Smooth muscle cell (in vitro differentiated cells): ENCODE measurements at regions not wholly inside any gene's neighbourhood (a gene's known extent, or its start where the extent isn't known, plus 50 kb on each side); places are given as distances from the start of the nearest gene placed in this dataset.

Source experiments
- DNase-seq: peaks from one replicate; lab custom pipeline; 2025; ENCODE audit not compliant: unreplicated experiment; lab: John Stamatoyannopoulos, UW
- H2AFZ ChIP-seq: fragments of 200-600 bp; sonication (generic); 2 replicates; pipeline ENCODE4 v1.6.0; 2016; ENCODE audit warnings: antibody characterized with exemption, low read depth, mild to moderate bottlenecking
- H3F3A ChIP-seq: fragments of 200-600 bp; sonication (generic); 2 replicates; pipeline ENCODE4 v1.6.0; 2017; ENCODE audit warnings: antibody characterized with exemption, low read depth
- H3K27ac ChIP-seq: fragments of 200-600 bp; sonication (generic); 2 replicates; pipeline ENCODE4 v1.5.1; 2016; ENCODE audit warnings: low read depth, mild to moderate bottlenecking
- H3K27me3 ChIP-seq: fragments of 200-600 bp; sonication (generic); 2 replicates; pipeline ENCODE4 v1.6.1; 2016; ENCODE audit warnings: low read depth, mild to moderate bottlenecking
- H3K36me3 ChIP-seq: fragments of 200-600 bp; sonication (generic); 2 replicates; pipeline ENCODE4 v1.5.1; 2016; ENCODE audit warnings: low read depth
- H3K4me1 ChIP-seq: fragments of 200-600 bp; sonication (generic); 2 replicates; pipeline ENCODE4 v1.5.1; 2016; ENCODE audit warnings: low read depth
- H3K4me2 ChIP-seq: fragments of 200-600 bp; sonication (generic); 2 replicates; pipeline ENCODE4 v1.6.0; 2016; ENCODE audit warnings: mild to moderate bottlenecking
- H3K4me3 ChIP-seq: fragments of 200-600 bp; sonication (generic); 2 replicates; pipeline ENCODE4 v1.5.1; 2016; ENCODE audit warnings: mild to moderate bottlenecking
- H3K79me2 ChIP-seq: fragments of 200-600 bp; sonication (generic); 2 replicates; pipeline ENCODE4 v1.6.0; 2016; ENCODE audit warnings: low read depth, mild to moderate bottlenecking
- H3K9ac ChIP-seq: fragments of 200-600 bp; sonication (generic); 2 replicates; pipeline ENCODE4 v1.6.0; 2016; ENCODE audit warnings: low read depth
- H3K9me3 ChIP-seq: fragments of 200-600 bp; sonication (generic); replicated peaks from 2 replicates; pipeline ENCODE4 v1.5.1; 2016; ENCODE audit warnings: low read depth
- H4K20me1 ChIP-seq: fragments of 200-600 bp; sonication (generic); 2 replicates; pipeline ENCODE4 v1.6.0; 2016; ENCODE audit warnings: low read depth
- WGBS: methylation state at CpG from one replicate; pipeline ENCODE4 v1.1.7; 2016; ENCODE audit warnings: low lambda C conversion rate; 5-methylcytosine and 5-hydroxymethylcytosine counted together
- TF ChIP-seq, protein P1 (sequence below): fragments of 200-600 bp; sonication (generic); IDR thresholded peaks from 2 replicates; pipeline ENCODE4 v1.5.1; 2017; ENCODE audit warnings: borderline replicate concordance, mild to moderate bottlenecking, antibody characterized with exemption; ENCODE audit not compliant: insufficient read depth, poor library complexity, severe bottlenecking

DNA sequence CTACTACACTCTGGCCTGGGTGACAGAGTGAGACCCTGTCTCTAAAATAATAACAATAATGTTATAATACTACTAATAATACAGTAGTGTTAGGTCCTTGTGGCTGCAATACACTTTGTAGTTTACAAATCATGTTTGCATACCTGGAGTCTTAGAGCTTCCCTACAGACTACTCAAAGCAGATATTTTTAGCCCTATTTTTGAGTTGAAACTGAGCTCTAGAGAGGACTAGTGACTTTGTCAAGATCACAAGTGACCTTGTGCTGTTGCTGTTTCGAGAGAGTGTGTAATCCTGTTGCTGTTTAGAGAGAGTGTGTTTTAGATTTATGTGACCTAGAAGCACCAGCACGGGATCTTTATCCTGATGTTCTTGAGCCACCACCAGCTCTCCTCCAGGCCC is 105.3 kb upstream of the RNU6-1 start:
- Histone ChIP-seq H3K79me2 (no peaks in the 10 kb centered on the region), H3K4me2 (no peak overlapping the region), H3K4me3 (no peak overlapping the region), H3K27me3 (no peaks in the 10 kb centered on the region), H3K36me3 (no peaks in the 10 kb centered on the region), H3F3A (peaks cover 6% of the 10 kb centered on the region), H2AFZ (peak overlapping the region; percentile 68), H3K4me1 (peaks cover 28% of the 10 kb centered on the region), H4K20me1 (no peaks in the 10 kb centered on the region), H3K9ac (no peak overlapping the region), H3K27ac (no peak overlapping the region), H3K9me3 (no peaks in the 10 kb centered on the region)
- 49% methylated on average over 2 of the region's 2 CpGs for WGBS
- TF ChIP-seq, protein P1, sequence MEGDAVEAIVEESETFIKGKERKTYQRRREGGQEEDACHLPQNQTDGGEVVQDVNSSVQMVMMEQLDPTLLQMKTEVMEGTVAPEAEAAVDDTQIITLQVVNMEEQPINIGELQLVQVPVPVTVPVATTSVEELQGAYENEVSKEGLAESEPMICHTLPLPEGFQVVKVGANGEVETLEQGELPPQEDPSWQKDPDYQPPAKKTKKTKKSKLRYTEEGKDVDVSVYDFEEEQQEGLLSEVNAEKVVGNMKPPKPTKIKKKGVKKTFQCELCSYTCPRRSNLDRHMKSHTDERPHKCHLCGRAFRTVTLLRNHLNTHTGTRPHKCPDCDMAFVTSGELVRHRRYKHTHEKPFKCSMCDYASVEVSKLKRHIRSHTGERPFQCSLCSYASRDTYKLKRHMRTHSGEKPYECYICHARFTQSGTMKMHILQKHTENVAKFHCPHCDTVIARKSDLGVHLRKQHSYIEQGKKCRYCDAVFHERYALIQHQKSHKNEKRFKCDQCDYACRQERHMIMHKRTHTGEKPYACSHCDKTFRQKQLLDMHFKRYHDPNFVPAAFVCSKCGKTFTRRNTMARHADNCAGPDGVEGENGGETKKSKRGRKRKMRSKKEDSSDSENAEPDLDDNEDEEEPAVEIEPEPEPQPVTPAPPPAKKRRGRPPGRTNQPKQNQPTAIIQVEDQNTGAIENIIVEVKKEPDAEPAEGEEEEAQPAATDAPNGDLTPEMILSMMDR: no peak
- DNase-seq: no peak

DNA sequence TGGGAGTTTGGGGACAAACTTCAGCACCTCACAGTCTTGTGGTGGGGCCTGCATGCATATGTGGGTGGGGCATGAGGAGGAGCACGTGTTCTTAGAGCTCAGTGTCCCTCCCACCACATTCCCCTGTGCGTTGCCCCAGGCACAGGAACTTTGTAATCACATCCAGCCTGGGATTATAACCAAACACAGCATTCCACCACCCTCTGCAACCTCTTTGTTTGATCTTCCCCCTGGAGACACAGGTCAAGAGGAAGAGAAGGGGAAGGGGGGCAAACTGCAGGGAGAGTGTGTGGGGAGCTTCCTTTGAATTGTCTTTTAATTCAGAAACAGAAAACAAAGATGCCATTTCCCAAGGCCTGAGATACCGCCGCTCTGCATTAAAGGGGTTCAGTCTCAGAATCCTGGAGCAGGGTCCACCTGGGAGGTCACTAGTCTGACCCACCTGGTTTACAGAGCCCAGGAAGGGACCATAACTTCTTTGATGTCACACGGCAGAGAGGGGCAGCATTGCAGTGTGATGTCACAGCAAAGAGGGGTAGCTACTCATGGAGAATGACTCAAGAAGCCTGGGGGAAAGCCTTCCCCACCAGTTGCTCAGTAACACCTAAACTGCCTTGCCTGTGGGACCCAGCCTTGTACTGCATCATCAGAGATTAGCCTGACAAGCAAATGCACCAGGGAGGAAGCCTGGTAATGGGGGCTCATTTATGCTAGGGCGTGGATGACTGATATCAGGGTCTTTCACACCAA is 106.3 kb upstream of the RNU6-1 start:
- H3K4me1 ChIP-seq: peaks cover 28% of the 10 kb centered on the region
- H3K27ac ChIP-seq: peak overlapping the region; percentile 54
- no peaks in the 10 kb centered on the region for H3K79me2 ChIP-seq
- H2AFZ ChIP-seq: peak overlapping the region; percentile 56
- H3K4me3 ChIP-seq: no peak overlapping the region
- no peak overlapping the region for H3K4me2 ChIP-seq
- DNase-seq: no peak
- WGBS: 31% methylated on average over 6 of the region's 6 CpGs
- H3K36me3 ChIP-seq: no peaks in the 10 kb centered on the region
- H3K27me3 ChIP-seq: no peaks in the 10 kb centered on the region
- peaks cover 6% of the 10 kb centered on the region for H3F3A ChIP-seq
- no peaks in the 10 kb centered on the region for H3K9me3 ChIP-seq
- no peak overlapping the region for H3K9ac ChIP-seq
- TF ChIP-seq, protein P1: no peak
- H4K20me1 ChIP-seq: no peaks in the 10 kb centered on the region

DNA sequence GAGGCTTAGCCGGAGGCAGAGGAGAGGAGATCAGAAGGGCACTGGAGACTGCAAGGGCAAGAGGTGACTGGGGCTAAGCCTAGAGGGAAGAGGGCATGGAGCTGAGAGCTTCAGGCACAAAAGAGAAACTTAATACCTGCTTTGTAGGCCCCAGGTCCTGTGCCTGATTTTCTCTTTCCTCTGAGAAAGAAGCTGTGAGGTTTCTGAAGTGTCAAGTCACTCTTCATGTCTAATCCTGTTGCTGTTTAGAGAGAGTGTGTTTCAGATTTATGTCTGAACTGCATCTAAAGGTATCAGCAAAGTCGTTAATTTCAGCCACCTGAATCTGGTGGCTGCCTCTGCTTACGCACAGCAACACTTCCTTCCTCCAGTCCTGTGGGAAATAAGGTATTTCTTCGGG is 106.9 kb upstream of the RNU6-1 start:
- Histone ChIP-seq H3K4me1 (peaks cover 28% of the 10 kb centered on the region), H3K9ac (no peak overlapping the region), H3K27ac (peak overlapping the region; percentile 54), H2AFZ (peak overlapping the region; percentile 56), H3K4me2 (peak overlapping the region; percentile 43), H4K20me1 (no peaks in the 10 kb centered on the region), H3K36me3 (no peaks in the 10 kb centered on the region), H3K9me3 (no peaks in the 10 kb centered on the region), H3F3A (peaks cover 6% of the 10 kb centered on the region), H3K4me3 (no peak overlapping the region), H3K27me3 (no peaks in the 10 kb centered on the region), H3K79me2 (no peaks in the 10 kb centered on the region)
- no peak for DNase-seq
- 74% methylated on average over 4 of the region's 4 CpGs for WGBS
- TF ChIP-seq, protein P1: no peak
